RWPE2 (cell line): ENCODE measurements at regions not wholly inside any gene's neighbourhood (a gene's known extent, or its start where the extent isn't known, plus 50 kb on each side); places are given as distances from the start of the nearest gene placed in this dataset.

Source experiments
- ATAC-seq: fragments of 200-7000 bp; cut with Tn5 transposase; 3 replicates; pipeline ENCODE4 v1.9.1; 2021; ENCODE audit warnings: low read depth
- DNase-seq: peaks from one replicate; pipeline ENCODE4 v3.0.0-alpha.2; 2020; ENCODE audit warnings: low spot score
- H3K27ac ChIP-seq: fragments of 450-650 bp; 2 replicates; pipeline ENCODE4 v1.5.1; 2017; ENCODE audit warnings: mild to moderate bottlenecking; ENCODE audit not compliant: poor library complexity, severe bottlenecking
- H3K27me3 ChIP-seq: fragments of 250-450 bp; sonication (Bioruptor Pico); 2 replicates; pipeline ENCODE4 v1.5.1; 2021; ENCODE audit warnings: mild to moderate bottlenecking, moderate library complexity; ENCODE audit not compliant: insufficient read depth, poor library complexity, severe bottlenecking
- H3K36me3 ChIP-seq: fragments of 250-450 bp; sonication (Bioruptor Pico); 2 replicates; pipeline ENCODE4 v1.5.1; 2020; ENCODE audit warnings: low read depth, mild to moderate bottlenecking, moderate library complexity
- H3K4me1 ChIP-seq: fragments of 250-450 bp; sonication (Bioruptor Pico); 2 replicates; pipeline ENCODE4 v1.5.1; 2021; ENCODE audit warnings: mild to moderate bottlenecking, moderate library complexity; ENCODE audit not compliant: insufficient read depth, poor library complexity, severe bottlenecking
- H3K4me3 ChIP-seq: fragments of 250-450 bp; sonication (Bioruptor Pico); 2 replicates; pipeline ENCODE4 v1.5.1; 2021; ENCODE audit warnings: mild to moderate bottlenecking, moderate library complexity; ENCODE audit not compliant: severe bottlenecking
- H3K9me3 ChIP-seq: fragments of 250-450 bp; sonication (Bioruptor Pico); 2 replicates; pipeline ENCODE4 v1.5.1; 2021; ENCODE audit warnings: mild to moderate bottlenecking, moderate library complexity; ENCODE audit not compliant: severe bottlenecking
- TF ChIP-seq, protein P1 (sequence below): fragments of 450-650 bp; IDR thresholded peaks from one replicate; pipeline ENCODE4 v1.5.1; 2017; ENCODE audit warnings: mild to moderate bottlenecking, moderate library complexity; ENCODE audit not compliant: poor library complexity, severe bottlenecking

- no peak overlapping the region for H3K27ac ChIP-seq
- H3K4me1 ChIP-seq: peaks cover 9% of the 10 kb centered on the region
- H3K27me3 ChIP-seq: no peaks in the 10 kb centered on the region
- H3K4me3 ChIP-seq: no peak overlapping the region
- ATAC-seq (no peak), DNase-seq (no peak)
- no peaks in the 10 kb centered on the region for H3K9me3 ChIP-seq
- TF ChIP-seq, protein P1, sequence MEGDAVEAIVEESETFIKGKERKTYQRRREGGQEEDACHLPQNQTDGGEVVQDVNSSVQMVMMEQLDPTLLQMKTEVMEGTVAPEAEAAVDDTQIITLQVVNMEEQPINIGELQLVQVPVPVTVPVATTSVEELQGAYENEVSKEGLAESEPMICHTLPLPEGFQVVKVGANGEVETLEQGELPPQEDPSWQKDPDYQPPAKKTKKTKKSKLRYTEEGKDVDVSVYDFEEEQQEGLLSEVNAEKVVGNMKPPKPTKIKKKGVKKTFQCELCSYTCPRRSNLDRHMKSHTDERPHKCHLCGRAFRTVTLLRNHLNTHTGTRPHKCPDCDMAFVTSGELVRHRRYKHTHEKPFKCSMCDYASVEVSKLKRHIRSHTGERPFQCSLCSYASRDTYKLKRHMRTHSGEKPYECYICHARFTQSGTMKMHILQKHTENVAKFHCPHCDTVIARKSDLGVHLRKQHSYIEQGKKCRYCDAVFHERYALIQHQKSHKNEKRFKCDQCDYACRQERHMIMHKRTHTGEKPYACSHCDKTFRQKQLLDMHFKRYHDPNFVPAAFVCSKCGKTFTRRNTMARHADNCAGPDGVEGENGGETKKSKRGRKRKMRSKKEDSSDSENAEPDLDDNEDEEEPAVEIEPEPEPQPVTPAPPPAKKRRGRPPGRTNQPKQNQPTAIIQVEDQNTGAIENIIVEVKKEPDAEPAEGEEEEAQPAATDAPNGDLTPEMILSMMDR: no peak
- no peaks in the 10 kb centered on the region for H3K36me3 ChIP-seq
Measured at GRCh38 chr16:59701963-59702930, 968.1 kb upstream of the GOT2 start.

DNA sequence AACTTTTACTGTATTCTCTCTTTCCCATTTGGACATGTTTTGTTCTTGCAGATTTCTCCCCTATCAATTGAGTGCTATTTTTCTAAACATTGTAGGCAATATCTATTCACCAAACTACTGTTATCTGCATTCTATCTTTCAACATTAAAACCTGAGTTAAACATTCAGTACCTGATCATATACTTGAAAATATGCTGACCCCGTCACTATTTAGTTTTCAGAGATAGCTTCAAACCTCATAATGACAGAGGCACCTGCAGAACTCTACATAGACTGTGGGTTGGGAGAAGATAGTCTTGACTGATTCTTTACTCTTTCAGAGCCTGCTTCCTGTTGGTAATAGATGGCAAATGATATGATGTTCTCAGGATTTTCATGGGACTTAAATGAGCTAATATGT lies 965.7 kb upstream of the GOT2 start:
- DNase-seq (no peak), ATAC-seq (no peak)
- no peaks in the 10 kb centered on the region for H3K27me3 ChIP-seq
- H3K9me3 ChIP-seq: no peaks in the 10 kb centered on the region
- no peaks in the 10 kb centered on the region for H3K36me3 ChIP-seq
- no peak overlapping the region for H3K27ac ChIP-seq
- H3K4me3 ChIP-seq: no peak overlapping the region
- H3K4me1 ChIP-seq: peaks cover 9% of the 10 kb centered on the region
- TF ChIP-seq, protein P1: no peak

DNA sequence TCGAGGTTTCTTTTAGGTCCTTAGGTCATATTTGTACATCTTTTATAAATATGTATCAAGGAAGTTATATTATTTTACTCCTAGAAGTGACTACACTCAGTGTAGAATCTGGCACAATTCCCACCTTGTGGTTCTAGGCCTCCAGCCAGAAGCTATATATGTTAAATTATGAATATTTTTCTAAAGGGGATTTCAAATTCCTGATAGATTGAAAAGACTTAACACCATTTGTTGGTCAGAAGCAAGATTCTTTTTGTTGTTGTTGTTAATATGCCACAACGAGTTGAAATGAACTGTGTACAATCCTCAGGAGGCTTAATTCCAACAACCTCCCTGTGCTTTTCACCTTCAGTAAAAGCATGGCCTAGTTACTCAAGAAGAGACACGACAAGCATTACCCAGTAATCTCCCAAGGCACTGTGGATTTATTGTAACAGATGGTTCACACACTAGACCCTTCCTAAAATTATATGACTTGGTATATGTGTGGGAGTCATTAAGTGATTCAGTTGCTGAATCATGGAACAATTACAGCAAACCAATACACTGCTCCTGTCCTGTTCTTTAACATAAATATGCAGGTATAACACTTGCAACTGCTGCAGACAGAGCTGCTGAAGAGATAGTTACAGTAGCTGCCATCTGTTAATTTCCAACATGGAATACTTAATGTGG lies 964.4 kb upstream of the GOT2 start:
- Histone ChIP-seq H3K9me3 (no peaks in the 10 kb centered on the region), H3K27ac (peak overlapping the region; percentile 35), H3K36me3 (no peaks in the 10 kb centered on the region), H3K4me3 (no peak overlapping the region), H3K27me3 (no peaks in the 10 kb centered on the region), H3K4me1 (peaks cover 9% of the 10 kb centered on the region)
- DNase-seq (no peak), ATAC-seq (peak; percentile 89)
- TF ChIP-seq, protein P1: no peak

- Histone ChIP-seq H3K27ac (no peak overlapping the region), H3K4me1 (peaks cover 9% of the 10 kb centered on the region), H3K36me3 (no peaks in the 10 kb centered on the region), H3K4me3 (no peak overlapping the region), H3K9me3 (no peaks in the 10 kb centered on the region), H3K27me3 (no peaks in the 10 kb centered on the region)
- TF ChIP-seq, protein P1: no peak
- ATAC-seq (no peak), DNase-seq (no peak)
Measured at GRCh38 chr16:59697761-59698160, 963.6 kb upstream of the GOT2 start.
